ENCODE measurements at regions not wholly inside any gene's neighbourhood (a gene's known extent, or its start where the extent isn't known, plus 50 kb on each side); places are given as distances from the start of the nearest gene placed in this dataset.

DNA sequence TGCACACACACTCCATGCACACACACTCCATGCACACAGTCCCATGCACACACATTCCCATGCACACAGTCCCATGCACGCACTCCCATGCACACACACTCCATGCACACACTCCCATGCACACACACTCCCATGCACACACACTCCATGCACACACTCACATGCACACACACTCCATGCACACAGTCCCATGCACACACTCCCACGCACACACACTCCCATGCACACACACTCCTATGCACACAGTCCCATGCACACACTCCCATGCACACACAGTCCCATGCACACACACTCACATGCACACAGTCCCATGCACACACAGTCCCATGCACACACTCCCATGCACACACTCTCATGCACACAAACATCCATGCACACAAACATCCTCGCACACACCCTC, 168.4 kb downstream of the TTLL2 start:
- no peaks in the 10 kb centered on the region for H3K9me3 ChIP-seq (ENCODE audit: control insufficient read depth, low read length)
- no peak for DNase-seq
- H3K27me3 Mint-ChIP-seq (ENCODE audit: insufficient read depth), result peaks cover 4% of the 10 kb centered on the region
- no peaks in the 10 kb centered on the region for H3K36me3 Mint-ChIP-seq (ENCODE audit: low read depth)
- no peak overlapping the region for H3K4me3 ChIP-seq (ENCODE audit: low read length)
- TF ChIP-seq CTCF (conservative IDR thresholded peaks at IDR 0.05), result no peak
- H3K27ac ChIP-seq (ENCODE audit: low read depth, low read length), result no peak overlapping the region
- no peak overlapping the region for H3K4me3 Mint-ChIP-seq
- no peak overlapping the region for H3K9ac ChIP-seq (ENCODE audit: extremely low read depth, low read length, poor library complexity, severe bottlenecking)
- H3K4me1 ChIP-seq (ENCODE audit: control insufficient read depth, insufficient read depth, low read length), result peaks cover 16% of the 10 kb centered on the region
- peaks cover 28% of the 10 kb centered on the region for H3K4me1 Mint-ChIP-seq
- no peaks in the 10 kb centered on the region for H3K27me3 ChIP-seq (ENCODE audit: control insufficient read depth, insufficient read depth, low read length, poor library complexity, severe bottlenecking)
- H3K36me3 ChIP-seq (ENCODE audit: control insufficient read depth, insufficient read depth, low read length), result no peaks in the 10 kb centered on the region
- no peak overlapping the region for H3K27ac Mint-ChIP-seq
- H3K9me3 Mint-ChIP-seq, result no peaks in the 10 kb centered on the region
- 83 to 98% methylated on average over 1 to 3 of the region's 3 CpGs for WGBS, 2 experiments (ENCODE audit: insufficient coverage in 1 of 2, insufficient read length in 1 of 2)

DNA sequence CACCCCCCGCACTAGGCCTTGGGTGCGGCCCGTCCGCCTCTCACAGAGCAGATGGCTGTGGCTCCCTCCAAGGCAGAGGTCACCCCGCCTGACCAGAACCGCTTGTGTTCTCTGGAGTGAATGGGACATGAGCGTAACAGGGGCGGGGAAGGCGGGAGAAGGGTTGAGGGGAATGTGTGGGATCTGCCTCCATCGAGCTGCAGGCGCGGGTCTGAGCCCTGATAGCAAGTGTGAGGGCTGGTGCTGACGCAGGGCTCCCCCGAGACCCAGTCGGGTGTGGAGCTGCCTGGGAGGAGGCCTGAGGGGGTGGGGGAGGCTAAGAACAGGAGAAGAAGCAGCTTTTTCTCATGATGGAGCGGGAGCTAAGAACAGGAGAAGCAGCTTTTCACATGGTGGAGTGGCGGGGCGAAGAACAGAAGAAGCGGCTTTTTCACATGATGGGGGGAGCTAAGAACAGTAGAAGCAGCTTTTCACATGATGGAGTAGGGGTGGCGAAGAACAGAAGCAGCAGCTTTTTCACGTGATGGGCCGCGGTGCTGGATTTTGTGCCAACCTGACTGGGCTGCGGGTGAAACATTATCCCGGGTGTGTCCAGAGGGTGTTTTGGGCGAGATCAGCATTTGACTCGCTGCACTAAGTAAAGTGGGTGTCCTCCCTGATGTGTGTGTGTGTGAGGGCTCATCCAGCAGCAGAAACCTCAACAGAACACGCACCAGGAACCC, 169.3 kb downstream of the TTLL2 start:
- H3K27ac Mint-ChIP-seq, result no peak overlapping the region

DNA sequence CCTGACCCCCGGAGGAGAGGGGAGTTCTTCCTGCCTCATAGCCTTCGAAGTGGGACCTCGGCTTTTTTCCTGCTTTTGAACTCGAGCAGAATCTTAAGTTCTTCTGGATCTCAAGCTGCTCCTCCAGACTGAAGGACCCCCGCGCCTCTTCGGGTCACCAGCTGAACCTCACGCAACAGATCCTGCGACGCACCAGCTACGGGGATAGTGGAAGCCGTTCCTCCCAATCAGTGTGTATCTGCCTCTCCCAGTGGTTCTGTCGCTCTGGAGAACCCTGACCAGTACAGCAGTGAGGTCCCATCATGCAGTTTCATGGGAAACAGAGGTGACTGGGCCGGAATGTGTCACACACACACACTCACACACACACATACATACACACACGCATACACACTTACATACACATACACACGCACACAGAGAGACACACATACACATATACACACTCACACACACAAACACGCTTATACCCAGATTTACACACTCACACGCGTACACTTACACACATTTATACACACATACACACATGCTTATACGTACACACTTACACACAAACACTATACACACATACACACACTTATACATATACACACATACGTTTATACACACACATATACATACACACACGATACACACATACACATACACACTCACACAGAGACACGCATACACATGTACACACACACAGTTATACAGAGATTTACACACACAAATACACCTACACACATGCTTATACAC, 170.0 kb downstream of the TTLL2 start:
- 88 to 91% methylated on average over 17 to 23 of the region's 23 CpGs for WGBS, 2 experiments (ENCODE audit: insufficient coverage in 1 of 2, insufficient read length in 1 of 2)
- H3K27me3 Mint-ChIP-seq (ENCODE audit: insufficient read depth), result peaks cover 4% of the 10 kb centered on the region
- no peak overlapping the region for H3K4me3 ChIP-seq (ENCODE audit: low read length)

More for the DNA sequence above, 169.3 kb downstream of the TTLL2 start:
- Mint-ChIP-seq H3K27me3 (ENCODE audit: insufficient read depth) (peaks cover 4% of the 10 kb centered on the region), H3K36me3 (ENCODE audit: low read depth) (no peaks in the 10 kb centered on the region), H3K4me1 (peaks cover 27% of the 10 kb centered on the region), H3K9me3 (no peaks in the 10 kb centered on the region), H3K4me3 (no peak overlapping the region)
- 90 to 95% methylated on average over 14 to 28 of the region's 28 CpGs for WGBS, 2 experiments (ENCODE audit: insufficient coverage in 1 of 2, insufficient read length in 1 of 2)
- H3K4me1 ChIP-seq (ENCODE audit: control insufficient read depth, insufficient read depth, low read length), result peaks cover 16% of the 10 kb centered on the region
- H3K4me3 ChIP-seq (ENCODE audit: low read length), result no peak overlapping the region
- no peaks in the 10 kb centered on the region for H3K9me3 ChIP-seq (ENCODE audit: control insufficient read depth, low read length)
- H3K9ac ChIP-seq (ENCODE audit: extremely low read depth, low read length, poor library complexity, severe bottlenecking), result no peak overlapping the region
- H3K27me3 ChIP-seq (ENCODE audit: control insufficient read depth, insufficient read depth, low read length, poor library complexity, severe bottlenecking), result no peaks in the 10 kb centered on the region
- H3K36me3 ChIP-seq (ENCODE audit: control insufficient read depth, insufficient read depth, low read length), result no peaks in the 10 kb centered on the region
- no peak overlapping the region for H3K27ac ChIP-seq (ENCODE audit: low read depth, low read length)
- no peak for DNase-seq
- TF ChIP-seq CTCF (conservative IDR thresholded peaks at IDR 0.05), result no peak

More for the DNA sequence above, 170.0 kb downstream of the TTLL2 start:
- Mint-ChIP-seq H3K9me3 (no peaks in the 10 kb centered on the region), H3K27ac (no peak overlapping the region), H3K4me1 (peaks cover 27% of the 10 kb centered on the region), H3K4me3 (no peak overlapping the region), H3K36me3 (ENCODE audit: low read depth) (no peaks in the 10 kb centered on the region)
- TF ChIP-seq CTCF (conservative IDR thresholded peaks at IDR 0.05), result no peak
- Histone ChIP-seq H3K4me1 (ENCODE audit: control insufficient read depth, insufficient read depth, low read length) (peaks cover 16% of the 10 kb centered on the region), H3K27me3 (ENCODE audit: control insufficient read depth, insufficient read depth, low read length, poor library complexity, severe bottlenecking) (no peaks in the 10 kb centered on the region), H3K36me3 (ENCODE audit: control insufficient read depth, insufficient read depth, low read length) (no peaks in the 10 kb centered on the region), H3K9ac (ENCODE audit: extremely low read depth, low read length, poor library complexity, severe bottlenecking) (no peak overlapping the region), H3K9me3 (ENCODE audit: control insufficient read depth, low read length) (no peaks in the 10 kb centered on the region), H3K27ac (ENCODE audit: low read depth, low read length) (no peak overlapping the region)
- DNase-seq, result no peak

All from endodermal cell (in vitro differentiated cells).